Medulla oblongata (tissue), 1 donor: ENCODE measurements at regions not wholly inside any gene's neighbourhood (a gene's known extent, or its start where the extent isn't known, plus 50 kb on each side); places are given as distances from the start of the nearest gene placed in this dataset.

ENCODE experiments used
- DNase-seq: peaks from one replicate; pipeline ENCODE4 v3.0.0-alpha.2; 2015; ENCODE audit errors: extremely low spot score

- no peak for DNase-seq
These were observed 102.5 kb upstream of the RGS4 start for GRCh38 chr1:162966613-162967012.

GRCh38 chr1:162964901-162965300, 103.9 kb upstream of the CCDC190 start:
- no peak for DNase-seq

- DNase-seq: no peak
These were observed 95.9 kb upstream of the CCDC190 start for GRCh38 chr1:162956922-162957321.

GRCh38 chr1:162954824-162955223, 93.8 kb upstream of the CCDC190 start:
- no peak for DNase-seq

- DNase-seq: no peak
These were observed 92.0 kb upstream of the CCDC190 start for GRCh38 chr1:162952956-162953355.

- DNase-seq: no peak
These were observed 90.8 kb upstream of the CCDC190 start for GRCh38 chr1:162951553-162952315.

GRCh38 chr1:162950187-162950586, 89.2 kb upstream of the CCDC190 start:
- no peak for DNase-seq

GRCh38 chr1:162946701-162947100, 85.7 kb upstream of the CCDC190 start:
- no peak for DNase-seq

GRCh38 chr1:162944974-162945674, 84.1 kb upstream of the CCDC190 start:
- no peak for DNase-seq

- no peak for DNase-seq
These were observed 82.6 kb upstream of the CCDC190 start for GRCh38 chr1:162943622-162944021.

- no peak for DNase-seq
These were observed 82.1 kb upstream of the CCDC190 start for GRCh38 chr1:162942916-162943559.

GRCh38 chr1:162941024-162941423, 80.0 kb upstream of the CCDC190 start:
- no peak for DNase-seq

GRCh38 chr1:162939035-162939434, 78.1 kb upstream of the CCDC190 start:
- no peak for DNase-seq

GRCh38 chr1:162937716-162938395, 76.9 kb upstream of the CCDC190 start:
- no peak for DNase-seq

- DNase-seq: no peak
These were observed 70.1 kb upstream of the CCDC190 start for GRCh38 chr1:162930976-162931560.

GRCh38 chr1:162930532-162930931, 69.6 kb upstream of the CCDC190 start:
- DNase-seq: no peak

- no peak for DNase-seq
These were observed 68.2 kb upstream of the CCDC190 start for GRCh38 chr1:162929177-162929576.

GRCh38 chr1:162928141-162928540, 67.2 kb upstream of the CCDC190 start:
- DNase-seq: no peak

- no peak for DNase-seq
These were observed 66.4 kb upstream of the CCDC190 start for GRCh38 chr1:162927421-162927820.

- DNase-seq: no peak
These were observed 65.9 kb upstream of the CCDC190 start for GRCh38 chr1:162926906-162927305.

GRCh38 chr1:162924179-162924578, 63.2 kb upstream of the CCDC190 start:
- DNase-seq: no peak

- DNase-seq: no peak
These were observed 61.2 kb upstream of the CCDC190 start for GRCh38 chr1:162922201-162922600.
